Endothelial cell of umbilical vein (primary cell): ENCODE measurements at regions not wholly inside any gene's neighbourhood (a gene's known extent, or its start where the extent isn't known, plus 50 kb on each side); places are given as distances from the start of the nearest gene placed in this dataset.

Experiments used
- BruUV-seq: library from RNA; stranded (reverse); fragments of 400-500 nt; replicated peaks from 2 replicates; lab custom pipeline; 2021; lab: Mats Ljungman, UMichigan
- CTCF ChIA-PET: fragments of 300-600, 350-600 bp; sonication (Branson Sonifier 250); formaldehyde crosslinking; loops from one replicate; lab custom pipeline; 2021; ENCODE audit warnings: antibody characterized with exemption, inconsistent platforms; lab: Charles Lee
- POLR2A ChIA-PET: fragments of 300-600, 350-600 bp; sonication (Branson Sonifier 250); formaldehyde crosslinking; loops from one replicate; lab custom pipeline; 2021; ENCODE audit warnings: antibody characterized with exemption, inconsistent platforms; lab: Charles Lee
- DNase-seq: peaks from one replicate; pipeline ENCODE4 v3.0.0-alpha.2; 2011; ENCODE audit warnings: low read depth, low spot score
- FAIRE-seq: peaks from 2 replicates; lab custom pipeline; 2011; peaks lifted over from hg19 to GRCh38; lab: Jason Lieb, UNC
- H2AFZ ChIP-seq: 2 replicates; pipeline ENCODE4 v1.6.0; 2012; ENCODE audit warnings: low read depth, low read length, control low read depth, inconsistent platforms
- H3K27ac ChIP-seq: 2 replicates; pipeline ENCODE4 v1.5.1; 2011; ENCODE audit warnings: low read depth, mild to moderate bottlenecking, control low read depth, low read length, moderate library complexity; ENCODE audit not compliant: insufficient read depth
- H3K27me3 ChIP-seq, 2 experiments: 2 replicates each; pipeline versions ENCODE4 v1.6.0 to v1.6.1; 2011; ENCODE audit warnings: low read length in 2 of 2, mixed read lengths in 1 of 2; ENCODE audit not compliant: control insufficient read depth in 2 of 2, insufficient read depth in 2 of 2
- H3K36me3 ChIP-seq, 2 experiments: 2 replicates in 1 of 2; 3 replicates in 1 of 2; pipeline ENCODE4 v1.5.1; 2011; ENCODE audit warnings: low read length in 2 of 2, mild to moderate bottlenecking in 1 of 2, moderate library complexity in 1 of 2; ENCODE audit not compliant: control insufficient read depth in 2 of 2, insufficient read depth in 2 of 2; ENCODE audit errors: extremely low read depth in 1 of 2
- H3K4me1 ChIP-seq: 3 replicates; pipeline ENCODE4 v1.5.1; 2011; ENCODE audit warnings: mild to moderate bottlenecking, low read length; ENCODE audit not compliant: control insufficient read depth, insufficient read depth; ENCODE audit errors: extremely low read depth
- H3K4me2 ChIP-seq: 2 replicates; pipeline ENCODE4 v1.6.1; 2011; ENCODE audit warnings: low read length, control low read depth, mixed read lengths; ENCODE audit not compliant: insufficient read depth
- H3K4me3 ChIP-seq, 3 experiments: fragments of 200-600 bp in 1 of 3; sonication (generic), shearing (Covaris generic) in 1 of 3; replicated peaks in 1 of 3; 2 replicates each; pipeline ENCODE4 v1.5.1; 2011 to 2016; ENCODE audit warnings: control low read depth in 3 of 3, low read length in 3 of 3, mild to moderate bottlenecking in 2 of 3, inconsistent platforms in 1 of 3, low read depth in 1 of 3, moderate library complexity in 1 of 3; ENCODE audit not compliant: insufficient read depth in 1 of 3
- H3K79me2 ChIP-seq: 2 replicates; pipeline ENCODE4 v1.6.0; 2012; ENCODE audit warnings: low read length, inconsistent platforms; ENCODE audit not compliant: control insufficient read depth, insufficient read depth
- H3K9ac ChIP-seq: replicated peaks from 2 replicates; pipeline ENCODE3; 2011; ENCODE audit warnings: low read length, control low read depth; ENCODE audit not compliant: insufficient read depth; ENCODE audit errors: extremely low read depth
- H3K9me1 ChIP-seq: replicated peaks from 3 replicates; pipeline ENCODE4 v1.6.0; 2011; ENCODE audit warnings: mild to moderate bottlenecking, low read length; ENCODE audit not compliant: control insufficient read depth, insufficient read depth; ENCODE audit errors: extremely low read depth
- H3K9me3 ChIP-seq: replicated peaks from 2 replicates; pipeline ENCODE4 v1.5.1; 2012; ENCODE audit warnings: low read length, inconsistent platforms; ENCODE audit not compliant: control insufficient read depth, insufficient read depth
- H4K20me1 ChIP-seq: replicated peaks from 2 replicates; pipeline ENCODE3; 2011; ENCODE audit warnings: mild to moderate bottlenecking, low read length; ENCODE audit not compliant: control insufficient read depth, insufficient read depth; ENCODE audit errors: extremely low read depth
- EZH2 ChIP-seq: IDR thresholded peaks from 2 replicates; pipeline ENCODE4 v1.6.1; 2012; ENCODE audit warnings: borderline replicate concordance, low read depth, mild to moderate bottlenecking, moderate library complexity, low read length, inconsistent platforms; ENCODE audit not compliant: severe bottlenecking
- JUN ChIP-seq: IDR thresholded peaks from 2 replicates; pipeline ENCODE4 v1.6.1; 2011; ENCODE audit warnings: borderline replicate concordance, low read depth; ENCODE audit not compliant: insufficient read length, insufficient read depth
- dilution Hi-C: fragments of 300-500 bp; cut with MboI; formaldehyde crosslinking; loops from one replicate; pipeline ENCODE4 v1.15.0; 2019; ENCODE audit warnings: low sequenced_read_pairs; ENCODE audit not compliant: extremely low pct_ligation_motif_present
- intact Hi-C: fragments of 100-400 bp; cut with micrococcal nuclease; formaldehyde crosslinking; loops from one replicate; pipeline ENCODE4 v1.10.0; 2022
- TF ChIP-seq, protein P1 (sequence below), 2 donors: IDR thresholded peaks; 1 replicate in 1 of 2; 2 replicates in 1 of 2; pipeline ENCODE4 v1.5.1; 2011; ENCODE audit warnings: low read length in 2 of 2, mild to moderate bottlenecking in 2 of 2, moderate library complexity in 2 of 2, control low read depth in 1 of 2, inconsistent platforms in 1 of 2, low read depth in 1 of 2; ENCODE audit not compliant: insufficient read depth in 1 of 2; ENCODE audit errors: extremely low read depth in 1 of 2
- TF ChIP-seq, protein P2 (sequence below): IDR thresholded peaks from 2 replicates; pipeline ENCODE4 v1.6.1; 2011; ENCODE audit not compliant: insufficient read depth, insufficient read length

- intact Hi-C loops (loop anchor here (10.0 kb wide), 2 partner anchors 728 to 1148 kb away; no protein-coding TSS in a partner anchor), dilution Hi-C loops (no loop called here)
- no peak for FAIRE-seq
- Histone ChIP-seq H3K4me3 (no peak overlapping the region), H4K20me1 (no peaks in the 10 kb centered on the region), H3K4me2 (no peak overlapping the region), H3K4me1 (no peaks in the 10 kb centered on the region), H3K79me2 (no peaks in the 10 kb centered on the region), H2AFZ (no peak overlapping the region), H3K9ac (no peak overlapping the region), H3K36me3 (no peaks in the 10 kb centered on the region), H3K27me3 (peaks cover 12 to 15% of the 10 kb centered on the region in 2 experiments), H3K9me3 (no peaks in the 10 kb centered on the region), H3K27ac (no peak overlapping the region), H3K9me1 (no peaks in the 10 kb centered on the region)
- DNase-seq = no peak
- TF ChIP-seq, protein P1, sequence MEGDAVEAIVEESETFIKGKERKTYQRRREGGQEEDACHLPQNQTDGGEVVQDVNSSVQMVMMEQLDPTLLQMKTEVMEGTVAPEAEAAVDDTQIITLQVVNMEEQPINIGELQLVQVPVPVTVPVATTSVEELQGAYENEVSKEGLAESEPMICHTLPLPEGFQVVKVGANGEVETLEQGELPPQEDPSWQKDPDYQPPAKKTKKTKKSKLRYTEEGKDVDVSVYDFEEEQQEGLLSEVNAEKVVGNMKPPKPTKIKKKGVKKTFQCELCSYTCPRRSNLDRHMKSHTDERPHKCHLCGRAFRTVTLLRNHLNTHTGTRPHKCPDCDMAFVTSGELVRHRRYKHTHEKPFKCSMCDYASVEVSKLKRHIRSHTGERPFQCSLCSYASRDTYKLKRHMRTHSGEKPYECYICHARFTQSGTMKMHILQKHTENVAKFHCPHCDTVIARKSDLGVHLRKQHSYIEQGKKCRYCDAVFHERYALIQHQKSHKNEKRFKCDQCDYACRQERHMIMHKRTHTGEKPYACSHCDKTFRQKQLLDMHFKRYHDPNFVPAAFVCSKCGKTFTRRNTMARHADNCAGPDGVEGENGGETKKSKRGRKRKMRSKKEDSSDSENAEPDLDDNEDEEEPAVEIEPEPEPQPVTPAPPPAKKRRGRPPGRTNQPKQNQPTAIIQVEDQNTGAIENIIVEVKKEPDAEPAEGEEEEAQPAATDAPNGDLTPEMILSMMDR (IDR thresholded peaks at IDR 0.05; ENCODE audit: extremely low read depth in 1 of 2, insufficient read depth in 1 of 2, low read depth in 1 of 2, low read length in 2 of 2) = peak in 1 of 2 donors; percentile 14
- TF ChIP-seq EZH2 (peak; percentile 59), JUN (no peak)
- TF ChIP-seq, protein P2, sequence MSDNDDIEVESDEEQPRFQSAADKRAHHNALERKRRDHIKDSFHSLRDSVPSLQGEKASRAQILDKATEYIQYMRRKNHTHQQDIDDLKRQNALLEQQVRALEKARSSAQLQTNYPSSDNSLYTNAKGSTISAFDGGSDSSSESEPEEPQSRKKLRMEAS = no peak
- ChIA-PET POLR2A (no interaction called here), CTCF (interaction anchor here (0.8 to 1.1 kb wide), 3 partner anchors 1056 to 1148 kb away, joined by 4 to 5 read pairs (median 5); no protein-coding TSS in a partner anchor)
- BruUV-seq = no TSS peak
Measured at GRCh38 chr22:48576333-48577013, 1251.2 kb downstream of the BRD1 start.
